ENCODE measurements at regions not wholly inside any gene's neighbourhood (a gene's known extent, or its start where the extent isn't known, plus 50 kb on each side); places are given as distances from the start of the nearest gene placed in this dataset.

DNA sequence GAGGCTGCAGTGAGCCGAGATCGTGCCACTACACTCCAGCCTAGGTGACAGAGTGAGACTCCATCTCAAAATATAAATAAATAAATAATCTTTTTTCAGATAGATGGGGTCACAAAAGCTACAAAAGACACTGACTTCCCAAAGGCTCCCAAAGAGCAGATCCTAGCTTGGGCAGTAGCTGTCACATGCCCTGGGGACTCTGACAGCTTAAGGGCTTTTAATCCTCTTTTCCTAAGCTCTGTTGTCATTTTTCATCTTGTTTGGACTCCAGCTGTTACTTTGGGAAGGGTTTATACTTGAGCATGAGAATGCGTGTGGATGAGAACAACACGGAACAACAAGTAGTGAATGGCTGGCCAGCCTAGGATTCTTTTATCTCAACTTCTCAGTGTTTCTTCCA lies 231.7 kb downstream of the MZT1 start:
- H3K79me2 ChIP-seq (replicated peaks; ENCODE audit: insufficient read depth, low read length), result no peaks in the 10 kb centered on the region
- no peak overlapping the region for H3K4me2 ChIP-seq (ENCODE audit: low read length)
- H3K27ac ChIP-seq (ENCODE audit: low read length), result no peak overlapping the region
- no peak for TF ChIP-seq RAD21 (conservative IDR thresholded peaks at IDR 0.05)
- no peak for TF ChIP-seq TAF1 (IDR thresholded peaks at IDR 0.05; ENCODE audit: low read depth)
- no peak for TF ChIP-seq SMC3 (conservative IDR thresholded peaks at IDR 0.05; ENCODE audit: poor library complexity)
- no peak for TF ChIP-seq EZH2 (IDR thresholded peaks at IDR 0.05; ENCODE audit: borderline replicate concordance, insufficient read depth, low read length, poor library complexity, severe bottlenecking)
- no peak for TF ChIP-seq MXI1 (conservative IDR thresholded peaks at IDR 0.05; ENCODE audit: poor library complexity, severe bottlenecking)
- TF ChIP-seq, protein P1, sequence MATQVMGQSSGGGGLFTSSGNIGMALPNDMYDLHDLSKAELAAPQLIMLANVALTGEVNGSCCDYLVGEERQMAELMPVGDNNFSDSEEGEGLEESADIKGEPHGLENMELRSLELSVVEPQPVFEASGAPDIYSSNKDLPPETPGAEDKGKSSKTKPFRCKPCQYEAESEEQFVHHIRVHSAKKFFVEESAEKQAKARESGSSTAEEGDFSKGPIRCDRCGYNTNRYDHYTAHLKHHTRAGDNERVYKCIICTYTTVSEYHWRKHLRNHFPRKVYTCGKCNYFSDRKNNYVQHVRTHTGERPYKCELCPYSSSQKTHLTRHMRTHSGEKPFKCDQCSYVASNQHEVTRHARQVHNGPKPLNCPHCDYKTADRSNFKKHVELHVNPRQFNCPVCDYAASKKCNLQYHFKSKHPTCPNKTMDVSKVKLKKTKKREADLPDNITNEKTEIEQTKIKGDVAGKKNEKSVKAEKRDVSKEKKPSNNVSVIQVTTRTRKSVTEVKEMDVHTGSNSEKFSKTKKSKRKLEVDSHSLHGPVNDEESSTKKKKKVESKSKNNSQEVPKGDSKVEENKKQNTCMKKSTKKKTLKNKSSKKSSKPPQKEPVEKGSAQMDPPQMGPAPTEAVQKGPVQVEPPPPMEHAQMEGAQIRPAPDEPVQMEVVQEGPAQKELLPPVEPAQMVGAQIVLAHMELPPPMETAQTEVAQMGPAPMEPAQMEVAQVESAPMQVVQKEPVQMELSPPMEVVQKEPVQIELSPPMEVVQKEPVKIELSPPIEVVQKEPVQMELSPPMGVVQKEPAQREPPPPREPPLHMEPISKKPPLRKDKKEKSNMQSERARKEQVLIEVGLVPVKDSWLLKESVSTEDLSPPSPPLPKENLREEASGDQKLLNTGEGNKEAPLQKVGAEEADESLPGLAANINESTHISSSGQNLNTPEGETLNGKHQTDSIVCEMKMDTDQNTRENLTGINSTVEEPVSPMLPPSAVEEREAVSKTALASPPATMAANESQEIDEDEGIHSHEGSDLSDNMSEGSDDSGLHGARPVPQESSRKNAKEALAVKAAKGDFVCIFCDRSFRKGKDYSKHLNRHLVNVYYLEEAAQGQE (IDR thresholded peaks at IDR 0.05; ENCODE audit: borderline replicate concordance), result no peak
- no peak for TF ChIP-seq POLR2AphosphoS5 (IDR thresholded peaks at IDR 0.05)
- TF ChIP-seq, protein P2, sequence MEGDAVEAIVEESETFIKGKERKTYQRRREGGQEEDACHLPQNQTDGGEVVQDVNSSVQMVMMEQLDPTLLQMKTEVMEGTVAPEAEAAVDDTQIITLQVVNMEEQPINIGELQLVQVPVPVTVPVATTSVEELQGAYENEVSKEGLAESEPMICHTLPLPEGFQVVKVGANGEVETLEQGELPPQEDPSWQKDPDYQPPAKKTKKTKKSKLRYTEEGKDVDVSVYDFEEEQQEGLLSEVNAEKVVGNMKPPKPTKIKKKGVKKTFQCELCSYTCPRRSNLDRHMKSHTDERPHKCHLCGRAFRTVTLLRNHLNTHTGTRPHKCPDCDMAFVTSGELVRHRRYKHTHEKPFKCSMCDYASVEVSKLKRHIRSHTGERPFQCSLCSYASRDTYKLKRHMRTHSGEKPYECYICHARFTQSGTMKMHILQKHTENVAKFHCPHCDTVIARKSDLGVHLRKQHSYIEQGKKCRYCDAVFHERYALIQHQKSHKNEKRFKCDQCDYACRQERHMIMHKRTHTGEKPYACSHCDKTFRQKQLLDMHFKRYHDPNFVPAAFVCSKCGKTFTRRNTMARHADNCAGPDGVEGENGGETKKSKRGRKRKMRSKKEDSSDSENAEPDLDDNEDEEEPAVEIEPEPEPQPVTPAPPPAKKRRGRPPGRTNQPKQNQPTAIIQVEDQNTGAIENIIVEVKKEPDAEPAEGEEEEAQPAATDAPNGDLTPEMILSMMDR (IDR thresholded peaks at IDR 0.05; ENCODE audit: poor library complexity, severe bottlenecking), result no peak
- TF ChIP-seq EP300 (conservative IDR thresholded peaks at IDR 0.05; ENCODE audit: poor library complexity, severe bottlenecking), result no peak
- H3K27me3 ChIP-seq (ENCODE audit: insufficient read depth, low read depth, low read length), result no peaks in the 10 kb centered on the region
- H3F3A ChIP-seq (ENCODE audit: insufficient read depth, low read length, poor library complexity, severe bottlenecking), result no peaks in the 10 kb centered on the region
- H4K20me1 ChIP-seq (ENCODE audit: insufficient read depth), result no peaks in the 10 kb centered on the region
- H3K4me3 ChIP-seq (ENCODE audit: low read length), result no peak overlapping the region
- no peak overlapping the region for H3K9ac ChIP-seq (ENCODE audit: low read length)
- H3K36me3 ChIP-seq (ENCODE audit: insufficient read depth, low read length), result no peaks in the 10 kb centered on the region
- H3K9me2 ChIP-seq (ENCODE audit: insufficient read depth, low read length), result no peaks in the 10 kb centered on the region
- H2AFZ ChIP-seq (ENCODE audit: low read depth, low read length), result no peak overlapping the region
- H3K9me3 ChIP-seq (ENCODE audit: low read length), result no peaks in the 10 kb centered on the region

DNA sequence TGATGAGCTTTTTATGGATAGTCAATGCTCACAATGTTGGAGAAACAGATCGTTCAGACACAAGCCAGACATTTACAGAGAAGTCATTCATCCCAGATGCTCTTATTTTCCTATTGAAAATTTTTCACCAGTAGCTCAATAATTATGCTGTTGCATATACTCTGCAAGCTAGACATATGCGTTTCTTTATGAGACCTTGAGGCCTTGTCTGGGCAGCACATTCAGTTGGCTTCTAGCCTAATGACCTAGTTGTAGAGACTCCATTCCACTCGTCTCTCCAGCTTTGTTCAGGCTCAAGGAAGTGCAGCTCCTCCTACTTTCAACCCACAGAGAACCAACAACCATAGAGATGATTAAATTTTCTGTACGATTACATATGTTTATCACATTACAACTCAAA lies 237.7 kb downstream of the MZT1 start:
- Histone ChIP-seq H2AFZ (ENCODE audit: low read depth, low read length) (no peak overlapping the region), H3K27ac (ENCODE audit: low read length) (no peak overlapping the region), H3F3A (ENCODE audit: insufficient read depth, low read length, poor library complexity, severe bottlenecking) (no peaks in the 10 kb centered on the region), H3K27me3 (ENCODE audit: insufficient read depth, low read depth, low read length) (no peaks in the 10 kb centered on the region), H3K4me3 (ENCODE audit: low read length) (no peak overlapping the region), H3K79me2 (replicated peaks; ENCODE audit: insufficient read depth, low read length) (no peaks in the 10 kb centered on the region), H3K36me3 (ENCODE audit: insufficient read depth, low read length) (no peaks in the 10 kb centered on the region), H4K20me1 (ENCODE audit: insufficient read depth) (no peaks in the 10 kb centered on the region), H3K9ac (ENCODE audit: low read length) (no peak overlapping the region), H3K4me2 (ENCODE audit: low read length) (no peak overlapping the region), H3K9me3 (ENCODE audit: low read length) (no peaks in the 10 kb centered on the region), H3K9me2 (ENCODE audit: insufficient read depth, low read length) (no peaks in the 10 kb centered on the region)
- TF ChIP-seq POLR2AphosphoS5 (IDR thresholded peaks at IDR 0.05), result no peak
- no peak for TF ChIP-seq EZH2 (IDR thresholded peaks at IDR 0.05; ENCODE audit: borderline replicate concordance, insufficient read depth, low read length, poor library complexity, severe bottlenecking)
- TF ChIP-seq EP300 (conservative IDR thresholded peaks at IDR 0.05; ENCODE audit: poor library complexity, severe bottlenecking), result no peak
- TF ChIP-seq, protein P1 (IDR thresholded peaks at IDR 0.05; ENCODE audit: borderline replicate concordance), result no peak
- TF ChIP-seq MXI1 (conservative IDR thresholded peaks at IDR 0.05; ENCODE audit: poor library complexity, severe bottlenecking), result no peak
- no peak for TF ChIP-seq RAD21 (conservative IDR thresholded peaks at IDR 0.05)
- no peak for TF ChIP-seq TAF1 (IDR thresholded peaks at IDR 0.05; ENCODE audit: low read depth)
- TF ChIP-seq, protein P2 (IDR thresholded peaks at IDR 0.05; ENCODE audit: poor library complexity, severe bottlenecking), result no peak
- no peak for TF ChIP-seq SMC3 (conservative IDR thresholded peaks at IDR 0.05; ENCODE audit: poor library complexity)

Measured in neural cell (in vitro differentiated cells).